ENCODE measurements at regions not wholly inside any gene's neighbourhood (a gene's known extent, or its start where the extent isn't known, plus 50 kb on each side); places are given as distances from the start of the nearest gene placed in this dataset.

GRCh38 chr9:22529426-22530199 lies 83.0 kb downstream of the DMRTA1 start:
- Histone ChIP-seq H3K27me3 (no peaks in the 10 kb centered on the region), H3K4me1 (no peaks in the 10 kb centered on the region), H3K9me3 (no peaks in the 10 kb centered on the region), H3K27ac (no peak overlapping the region), H3K4me3 (no peak overlapping the region), H3K36me3 (no peaks in the 10 kb centered on the region)
- DNase-seq (ENCODE audit: low spot score in 2 of 2), result no peak
- TF ChIP-seq CTCF (IDR thresholded peaks at IDR 0.05), result no peak
- intact Hi-C loops (cut with DNase I), result no loop called here

GRCh38 chr9:22535780-22536179 lies 89.2 kb downstream of the DMRTA1 start:
- no peaks in the 10 kb centered on the region for H3K36me3 ChIP-seq
- no peak for DNase-seq (ENCODE audit: low spot score in 2 of 2)
- TF ChIP-seq CTCF (IDR thresholded peaks at IDR 0.05), result no peak
- intact Hi-C loops (cut with DNase I), result no loop called here
- H3K27ac ChIP-seq, result no peak overlapping the region
- H3K4me3 ChIP-seq, result no peak overlapping the region
- H3K27me3 ChIP-seq, result no peaks in the 10 kb centered on the region
- no peaks in the 10 kb centered on the region for H3K9me3 ChIP-seq
- no peaks in the 10 kb centered on the region for H3K4me1 ChIP-seq

- no peak overlapping the region for H3K27ac ChIP-seq
- intact Hi-C loops (cut with DNase I), result no loop called here
- H3K9me3 ChIP-seq, result no peaks in the 10 kb centered on the region
- H3K27me3 ChIP-seq, result no peaks in the 10 kb centered on the region
- H3K4me1 ChIP-seq, result no peaks in the 10 kb centered on the region
- H3K36me3 ChIP-seq, result no peaks in the 10 kb centered on the region
- DNase-seq (ENCODE audit: low spot score in 2 of 2), result no peak
- no peak for TF ChIP-seq CTCF (IDR thresholded peaks at IDR 0.05)
- no peak overlapping the region for H3K4me3 ChIP-seq
Measured at GRCh38 chr9:22537721-22538120, 91.1 kb downstream of the DMRTA1 start.

GRCh38 chr9:22548625-22549024 lies 102.0 kb downstream of the DMRTA1 start:
- H3K4me3 ChIP-seq, result no peak overlapping the region
- no peak for DNase-seq (ENCODE audit: low spot score in 2 of 2)
- no peaks in the 10 kb centered on the region for H3K27me3 ChIP-seq
- no peaks in the 10 kb centered on the region for H3K4me1 ChIP-seq
- H3K36me3 ChIP-seq, result no peaks in the 10 kb centered on the region
- no peak overlapping the region for H3K27ac ChIP-seq
- no peaks in the 10 kb centered on the region for H3K9me3 ChIP-seq
- TF ChIP-seq CTCF (IDR thresholded peaks at IDR 0.05), result no peak
- intact Hi-C loops (cut with DNase I), result no loop called here

- no peaks in the 10 kb centered on the region for H3K9me3 ChIP-seq
- H3K4me3 ChIP-seq, result no peak overlapping the region
- no peak for DNase-seq (ENCODE audit: low spot score in 2 of 2)
- no peaks in the 10 kb centered on the region for H3K27me3 ChIP-seq
- intact Hi-C loops (cut with DNase I), result no loop called here
- no peak overlapping the region for H3K27ac ChIP-seq
- no peaks in the 10 kb centered on the region for H3K4me1 ChIP-seq
- H3K36me3 ChIP-seq, result no peaks in the 10 kb centered on the region
- no peak for TF ChIP-seq CTCF (IDR thresholded peaks at IDR 0.05)
Measured at GRCh38 chr9:22574740-22575139, 128.1 kb downstream of the DMRTA1 start.

- no peak overlapping the region for H3K27ac ChIP-seq
- H3K4me3 ChIP-seq, result no peak overlapping the region
- no peaks in the 10 kb centered on the region for H3K36me3 ChIP-seq
- no peak for TF ChIP-seq CTCF (IDR thresholded peaks at IDR 0.05)
- no peak for DNase-seq (ENCODE audit: low spot score in 2 of 2)
- no peaks in the 10 kb centered on the region for H3K4me1 ChIP-seq
- no peaks in the 10 kb centered on the region for H3K9me3 ChIP-seq
- H3K27me3 ChIP-seq, result no peaks in the 10 kb centered on the region
- intact Hi-C loops (cut with DNase I), result no loop called here
Measured at GRCh38 chr9:22580788-22581187, 134.2 kb downstream of the DMRTA1 start.

Measured in ascending aorta (tissue), 2 donors.